GM12878 (cell line): ENCODE measurements at regions not wholly inside any gene's neighbourhood (a gene's known extent, or its start where the extent isn't known, plus 50 kb on each side); places are given as distances from the start of the nearest gene placed in this dataset.

ENCODE experiments used
- ATAC-seq: fragments of 200-7000 bp; cut with Tn5 transposase; 3 replicates; pipeline ENCODE4 v1.9.1; 2020; ENCODE audit warnings: mild to moderate bottlenecking, moderate library complexity
- BruUV-seq: library from RNA; stranded (reverse); fragments of 400-500 nt; replicated peaks from 2 replicates; lab custom pipeline; 2021; lab: Mats Ljungman, UMichigan
- CTCF ChIA-PET: fragments of 300-600 bp; sonication (Branson Sonifier 250); formaldehyde crosslinking; extraction: SDS; loops from one replicate; lab custom pipeline; 2021; ENCODE audit warnings: inconsistent platforms; lab: Yijun Ruan, JAX
- POLR2A ChIA-PET: fragments of 350-600 bp; formaldehyde crosslinking; extraction: SDS; loops from one replicate; lab custom pipeline; 2021; ENCODE audit warnings: inconsistent platforms; lab: Charles Lee
- RAD21 ChIA-PET: fragments of 300-600 bp; sonication (Branson Sonifier 250); formaldehyde crosslinking; loops from one replicate; lab custom pipeline; 2023; ENCODE audit warnings: antibody characterized with exemption; ENCODE audit not compliant: unreplicated experiment; lab: Charles Lee
- SMC1A ChIA-PET: fragments of 300-600 bp; sonication (Branson Sonifier 250); formaldehyde crosslinking; loops from one replicate; lab custom pipeline; 2023; ENCODE audit not compliant: unreplicated experiment, uncharacterized antibody; lab: Charles Lee
- DNase-seq: peaks from one replicate; pipeline ENCODE4 v3.0.0-alpha.2; 2011; ENCODE audit warnings: low read depth, low spot score
- FAIRE-seq: peaks from 3 replicates; lab custom pipeline; 2011; peaks lifted over from hg19 to GRCh38; lab: Jason Lieb, UNC
- H2AFZ ChIP-seq: 2 replicates; pipeline ENCODE4 v1.6.0; 2011; ENCODE audit warnings: low read depth, low read length, control low read depth; ENCODE audit not compliant: control insufficient read depth
- H3K27ac ChIP-seq: 2 replicates; pipeline ENCODE4 v1.5.1; 2011; ENCODE audit warnings: control low read depth; ENCODE audit not compliant: control insufficient read depth, insufficient read depth
- H3K27me3 ChIP-seq, 2 experiments: replicated peaks in 1 of 2; 2 replicates each; pipeline versions ENCODE4 v1.6.0 to v1.6.1; 2011; ENCODE audit warnings: low read length in 1 of 2; ENCODE audit not compliant: control insufficient read depth in 2 of 2, insufficient read depth in 2 of 2
- H3K36me3 ChIP-seq, 2 experiments: 2 replicates each; pipeline ENCODE4 v1.5.1; 2011; ENCODE audit warnings: low read length in 1 of 2; ENCODE audit not compliant: control insufficient read depth in 2 of 2, insufficient read depth in 2 of 2
- H3K4me1 ChIP-seq: 2 replicates; pipeline ENCODE4 v1.6.1; 2011; ENCODE audit warnings: mild to moderate bottlenecking, low read length, moderate library complexity, mixed read lengths; ENCODE audit not compliant: control insufficient read depth, insufficient read depth
- H3K4me2 ChIP-seq: 2 replicates; pipeline ENCODE4 v1.6.0; 2011; ENCODE audit warnings: control low read depth; ENCODE audit not compliant: control insufficient read depth, insufficient read depth
- H3K4me3 ChIP-seq: fragments of 200-600 bp; sonication (generic); 2 replicates; pipeline ENCODE4 v1.5.1; 2016
- H3K79me2 ChIP-seq: 2 replicates; pipeline ENCODE4 v1.6.0; 2011; ENCODE audit warnings: low read length; ENCODE audit not compliant: control insufficient read depth, insufficient read depth
- H3K9ac ChIP-seq: 2 replicates; pipeline ENCODE4 v1.8.0; 2011; ENCODE audit warnings: low read length, control low read depth, mixed read lengths; ENCODE audit not compliant: control insufficient read depth, insufficient read depth
- H3K9me3 ChIP-seq: replicated peaks from 3 replicates; pipeline ENCODE4 v1.5.1; 2011; ENCODE audit warnings: mild to moderate bottlenecking, low read length; ENCODE audit not compliant: control insufficient read depth, insufficient read depth
- H4K20me1 ChIP-seq: 2 replicates; pipeline ENCODE4 v1.6.0; 2011; ENCODE audit not compliant: control insufficient read depth, insufficient read depth
- BHLHE40 ChIP-seq, 2 experiments: fragments of 450-650 bp in 1 of 2; IDR thresholded peaks; 2 replicates each; pipeline ENCODE4 v1.6.1; 2011 to 2017; ENCODE audit warnings: low read depth in 2 of 2, borderline replicate concordance in 1 of 2, improper control_type of control experiment in 1 of 2, low read length in 1 of 2, mild to moderate bottlenecking in 1 of 2
- NR2C2 ChIP-seq: IDR thresholded peaks from 2 replicates; pipeline ENCODE4 v1.6.1; 2011; ENCODE audit warnings: borderline replicate concordance, low read depth; ENCODE audit not compliant: control insufficient read depth, insufficient read length
- NR2F1 ChIP-seq: fragments of 450-650 bp; conservative IDR thresholded peaks from 2 replicates; pipeline ENCODE4 v1.6.1; 2017; ENCODE audit warnings: mild to moderate bottlenecking
- PAX5 ChIP-seq: IDR thresholded peaks from 2 replicates; pipeline ENCODE4 v1.6.1; 2011; ENCODE audit warnings: low read depth, low read length, borderline replicate concordance
- RFX5 ChIP-seq: IDR thresholded peaks from 2 replicates; pipeline ENCODE4 v1.6.1; 2011; ENCODE audit warnings: low read depth, low read length, improper control_type of control experiment
- STAT3 ChIP-seq: IDR thresholded peaks from 2 replicates; pipeline ENCODE4 v1.6.1; 2011; ENCODE audit warnings: low read depth, low read length, improper control_type of control experiment
- TCF12 ChIP-seq: IDR thresholded peaks from 2 replicates; pipeline ENCODE4 v1.6.1; 2011; ENCODE audit warnings: low read depth, mild to moderate bottlenecking, low read length
- WGBS: methylation state at CpG from one replicate; pipeline ENCODE4 v1.1.6; 2016; ENCODE audit warnings: low lambda C conversion rate; ENCODE audit not compliant: insufficient replicate concordance, insufficient coverage; ENCODE audit errors: missing lambda C conversion rate; 5-methylcytosine and 5-hydroxymethylcytosine counted together
- in situ Hi-C: fragments of 300-500 bp; cut with MboI; formaldehyde crosslinking; loops from 9 replicates; pipeline ENCODE4 v1.14.3; 2018; ENCODE audit warnings: mixed read lengths
- intact Hi-C: fragments of 100-400 bp; cut with micrococcal nuclease; formaldehyde crosslinking; loops from one replicate; pipeline ENCODE4 v1.14.2; 2022; ENCODE audit not compliant: unreplicated experiment
- TF ChIP-seq, protein P1 (sequence below): fragments of 450-650 bp; IDR thresholded peaks from 2 replicates; pipeline ENCODE4 v1.6.1; 2018; ENCODE audit warnings: borderline replicate concordance, mild to moderate bottlenecking; ENCODE audit not compliant: partially characterized antibody
- TF ChIP-seq, protein P2 (sequence below): fragments of 450-650 bp; IDR thresholded peaks from 2 replicates; pipeline ENCODE4 v1.6.1; 2014; ENCODE audit warnings: mild to moderate bottlenecking

DNA sequence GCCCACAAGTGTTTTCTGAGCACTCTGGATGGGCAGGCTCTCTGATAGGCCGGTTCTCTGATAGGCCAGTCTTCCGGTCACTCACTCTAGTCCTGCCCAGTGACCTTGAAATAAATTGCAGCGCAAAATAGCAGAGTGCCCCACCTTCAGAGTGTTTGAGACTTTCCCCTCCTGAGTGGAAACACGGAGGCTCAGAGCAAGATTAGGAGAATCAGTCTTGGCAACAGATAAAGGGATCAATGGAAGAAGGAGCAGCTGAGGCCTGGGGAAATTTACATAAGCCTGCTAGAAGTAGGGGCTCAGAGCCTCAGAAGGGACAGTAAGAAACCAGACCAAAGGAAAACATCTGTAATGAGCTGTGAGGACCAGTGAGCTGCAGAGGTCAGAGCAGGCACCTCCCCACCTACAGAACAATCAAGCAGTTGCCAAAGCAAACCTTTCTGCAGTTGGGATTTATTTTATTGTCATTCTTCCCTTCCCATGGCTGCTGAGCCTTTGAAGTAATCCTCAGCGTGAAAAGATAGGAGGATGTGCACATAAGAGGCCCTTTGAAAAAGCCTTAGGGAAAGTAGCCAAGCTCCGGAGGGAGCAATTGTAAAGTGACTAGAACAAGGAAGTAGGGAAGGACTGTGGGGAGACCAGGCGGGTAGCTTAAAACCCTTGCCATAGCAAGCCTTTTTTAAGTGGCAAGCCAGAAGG, 89.1 kb upstream of the TSPAN5 start (continued):
- TF ChIP-seq NR2C2 (no peak), TCF12 (no peak)
- TF ChIP-seq, protein P1, sequence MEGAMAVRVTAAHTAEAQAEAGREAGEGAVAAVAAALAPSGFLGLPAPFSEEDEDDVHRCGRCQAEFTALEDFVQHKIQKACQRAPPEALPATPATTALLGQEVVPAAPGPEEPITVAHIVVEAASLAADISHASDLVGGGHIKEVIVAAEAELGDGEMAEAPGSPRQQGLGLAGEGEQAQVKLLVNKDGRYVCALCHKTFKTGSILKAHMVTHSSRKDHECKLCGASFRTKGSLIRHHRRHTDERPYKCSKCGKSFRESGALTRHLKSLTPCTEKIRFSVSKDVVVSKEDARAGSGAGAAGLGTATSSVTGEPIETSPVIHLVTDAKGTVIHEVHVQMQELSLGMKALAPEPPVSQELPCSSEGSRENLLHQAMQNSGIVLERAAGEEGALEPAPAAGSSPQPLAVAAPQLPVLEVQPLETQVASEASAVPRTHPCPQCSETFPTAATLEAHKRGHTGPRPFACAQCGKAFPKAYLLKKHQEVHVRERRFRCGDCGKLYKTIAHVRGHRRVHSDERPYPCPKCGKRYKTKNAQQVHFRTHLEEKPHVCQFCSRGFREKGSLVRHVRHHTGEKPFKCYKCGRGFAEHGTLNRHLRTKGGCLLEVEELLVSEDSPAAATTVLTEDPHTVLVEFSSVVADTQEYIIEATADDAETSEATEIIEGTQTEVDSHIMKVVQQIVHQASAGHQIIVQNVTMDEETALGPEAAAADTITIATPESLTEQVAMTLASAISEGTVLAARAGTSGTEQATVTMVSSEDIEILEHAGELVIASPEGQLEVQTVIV, result no peak
- TF ChIP-seq, protein P2, sequence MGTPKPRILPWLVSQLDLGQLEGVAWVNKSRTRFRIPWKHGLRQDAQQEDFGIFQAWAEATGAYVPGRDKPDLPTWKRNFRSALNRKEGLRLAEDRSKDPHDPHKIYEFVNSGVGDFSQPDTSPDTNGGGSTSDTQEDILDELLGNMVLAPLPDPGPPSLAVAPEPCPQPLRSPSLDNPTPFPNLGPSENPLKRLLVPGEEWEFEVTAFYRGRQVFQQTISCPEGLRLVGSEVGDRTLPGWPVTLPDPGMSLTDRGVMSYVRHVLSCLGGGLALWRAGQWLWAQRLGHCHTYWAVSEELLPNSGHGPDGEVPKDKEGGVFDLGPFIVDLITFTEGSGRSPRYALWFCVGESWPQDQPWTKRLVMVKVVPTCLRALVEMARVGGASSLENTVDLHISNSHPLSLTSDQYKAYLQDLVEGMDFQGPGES, result no peak

- POLR2A ChIA-PET, result no interaction called here
- H3K79me2 ChIP-seq, result no peaks in the 10 kb centered on the region
- no peak overlapping the region for H3K27ac ChIP-seq
- H3K4me3 ChIP-seq, result no peak overlapping the region
- no peak overlapping the region for H3K9ac ChIP-seq
- RAD21 ChIA-PET, result no interaction called here
- FAIRE-seq (no peak), ATAC-seq (no peak), DNase-seq (no peak)
- SMC1A ChIA-PET, result no interaction called here
- BruUV-seq, result no TSS peak
- 0% methylated on average over 4 of the region's 4 CpGs for WGBS
- in situ Hi-C loops (no loop called here), intact Hi-C loops (no loop called here)
- no peaks in the 10 kb centered on the region for H3K4me1 ChIP-seq
- no peak overlapping the region for H2AFZ ChIP-seq
- H3K27me3 ChIP-seq, result no peaks in the 10 kb centered on the region
- CTCF ChIA-PET, result no interaction called here
- H4K20me1 ChIP-seq, result no peaks in the 10 kb centered on the region
- H3K9me3 ChIP-seq, result no peaks in the 10 kb centered on the region
- H3K4me2 ChIP-seq, result no peak overlapping the region
- H3K36me3 ChIP-seq, result no peaks in the 10 kb centered on the region
- no peak for TF ChIP-seq BHLHE40 (IDR thresholded peaks at IDR 0.05; ENCODE audit: borderline replicate concordance in 1 of 2, low read depth in 2 of 2, low read length in 1 of 2)
- no peak for TF ChIP-seq NR2F1
- TF ChIP-seq PAX5, result no peak
- TF ChIP-seq, protein P2, result no peak
- no peak for TF ChIP-seq STAT3
- no peak for TF ChIP-seq RFX5
Observed at GRCh38 chr4:98746936-98747335, 88.5 kb upstream of the TSPAN5 start.
